GM21529 (cell line): ENCODE measurements at regions not wholly inside any gene's neighbourhood (a gene's known extent, or its start where the extent isn't known, plus 50 kb on each side); places are given as distances from the start of the nearest gene placed in this dataset.

Experiments
- ATAC-seq: cut with Tn5 transposase; IDR thresholded peaks from one replicate; pipeline ENCODE4 v1.9.1; 2021; ENCODE audit not compliant: unreplicated experiment

DNA sequence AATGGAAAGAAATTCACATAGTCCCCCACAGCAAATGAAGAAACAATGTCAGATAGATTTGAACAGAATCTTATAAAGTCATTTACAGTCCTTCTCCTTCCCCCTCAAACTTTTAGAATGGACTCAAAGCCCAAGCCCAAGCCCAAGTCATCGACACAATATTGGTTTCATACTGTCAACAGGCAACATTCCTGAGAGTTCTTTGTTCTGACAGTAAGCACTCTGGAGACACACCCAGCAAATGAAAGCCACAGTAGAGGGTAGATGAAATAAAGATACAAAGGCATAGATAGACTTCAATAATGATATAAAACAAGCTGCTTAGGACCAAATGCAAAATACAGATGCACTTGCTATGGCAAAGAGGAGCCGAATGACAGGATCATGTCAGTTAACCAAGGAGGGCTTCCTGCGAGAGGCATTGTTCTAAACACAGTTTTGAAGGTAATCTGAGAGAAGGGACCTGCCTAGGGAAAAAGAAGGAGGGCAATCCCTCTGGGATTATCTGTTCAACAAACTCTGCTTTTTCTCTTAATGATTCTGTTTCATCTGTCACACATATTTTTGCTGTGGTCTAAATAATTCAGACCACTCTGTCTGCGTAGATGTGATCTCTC, 97.1 kb upstream of the MAP4K3 start:
- no peak for ATAC-seq

DNA sequence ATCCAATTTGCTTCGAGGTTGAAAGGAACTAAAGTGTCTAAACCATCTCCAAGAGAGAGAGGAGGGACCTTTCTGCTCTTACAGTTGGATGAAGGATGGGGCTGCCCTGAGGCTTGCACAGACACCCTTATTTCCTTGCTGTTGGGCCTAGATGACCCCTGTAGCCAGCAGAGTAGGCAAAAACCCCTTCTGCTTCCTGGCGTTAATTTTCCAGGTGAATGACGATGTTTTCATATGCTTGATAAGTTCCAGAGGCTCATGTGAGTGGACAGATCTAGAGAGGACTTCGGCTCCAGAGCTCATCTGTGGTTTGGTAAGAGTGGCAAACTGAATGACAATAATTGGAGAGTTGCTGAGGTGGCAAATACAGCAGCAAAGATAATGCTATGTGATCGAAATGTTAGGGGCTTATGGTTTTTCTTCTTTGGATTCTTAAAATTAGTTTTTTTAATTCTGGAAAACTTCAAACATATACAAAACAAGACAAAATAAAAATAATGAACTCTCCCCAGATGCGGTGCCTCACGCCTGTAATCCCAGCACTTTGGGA, 98.6 kb upstream of the MAP4K3 start:
- ATAC-seq = no peak

DNA sequence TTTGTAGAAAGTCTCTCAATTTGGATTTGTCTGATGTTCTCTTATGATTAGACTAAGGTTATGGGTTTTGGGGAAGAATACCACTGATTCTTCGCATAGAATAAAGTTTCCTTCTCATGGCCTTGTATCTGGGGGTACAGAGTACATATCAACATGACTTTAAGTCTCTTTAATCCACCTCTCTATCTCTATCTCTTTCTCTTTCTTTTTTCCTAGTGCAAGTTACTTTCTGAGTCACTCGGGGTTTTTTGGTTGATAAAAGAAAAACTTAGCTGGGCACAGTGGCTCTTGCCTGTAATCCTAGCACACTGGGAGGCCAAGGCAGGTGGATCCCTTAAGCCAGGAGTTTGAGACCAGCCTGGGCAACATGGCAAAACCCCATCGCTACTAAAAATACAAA, 100.1 kb upstream of the MAP4K3 start:
- ATAC-seq = no peak

DNA sequence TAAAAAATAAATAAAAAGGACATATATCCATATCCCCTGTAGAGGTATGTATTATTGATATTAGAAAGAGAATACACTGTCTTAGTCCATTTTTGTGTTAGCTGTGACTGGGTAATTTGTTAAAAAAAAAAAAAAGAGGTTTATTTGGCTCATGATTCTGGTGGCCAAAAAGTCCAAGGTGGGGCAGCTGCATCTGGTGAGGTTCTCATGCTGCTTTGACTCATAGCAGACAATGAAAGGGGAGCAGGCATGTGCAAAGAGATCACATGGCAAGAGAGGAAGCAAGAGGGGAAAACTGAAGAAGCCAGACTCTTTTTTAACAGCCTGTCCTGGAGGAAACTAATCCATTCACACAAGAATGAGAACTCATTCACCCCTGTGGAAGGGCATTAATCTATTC, 101.6 kb upstream of the MAP4K3 start:
- no peak for ATAC-seq

DNA sequence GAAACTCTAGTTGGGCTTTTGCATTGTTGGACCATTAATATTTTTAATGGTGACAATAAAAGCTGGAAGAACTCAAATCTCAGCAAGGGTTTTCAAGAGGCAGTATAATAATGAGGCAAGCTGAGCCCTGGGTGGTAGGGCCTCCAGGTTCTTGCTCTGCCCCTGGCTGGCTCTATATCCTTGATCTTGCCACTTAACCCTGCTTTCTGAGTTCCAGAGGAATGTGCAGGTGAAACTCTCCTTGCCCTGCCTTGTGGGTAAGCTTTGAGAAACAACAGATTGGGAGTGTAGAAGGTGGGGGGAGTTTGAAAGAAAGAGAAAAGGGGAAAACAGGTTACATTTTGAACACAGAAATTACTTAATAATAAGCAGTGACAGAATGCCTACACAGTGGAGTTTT, 103.3 kb upstream of the MAP4K3 start:
- no peak for ATAC-seq

DNA sequence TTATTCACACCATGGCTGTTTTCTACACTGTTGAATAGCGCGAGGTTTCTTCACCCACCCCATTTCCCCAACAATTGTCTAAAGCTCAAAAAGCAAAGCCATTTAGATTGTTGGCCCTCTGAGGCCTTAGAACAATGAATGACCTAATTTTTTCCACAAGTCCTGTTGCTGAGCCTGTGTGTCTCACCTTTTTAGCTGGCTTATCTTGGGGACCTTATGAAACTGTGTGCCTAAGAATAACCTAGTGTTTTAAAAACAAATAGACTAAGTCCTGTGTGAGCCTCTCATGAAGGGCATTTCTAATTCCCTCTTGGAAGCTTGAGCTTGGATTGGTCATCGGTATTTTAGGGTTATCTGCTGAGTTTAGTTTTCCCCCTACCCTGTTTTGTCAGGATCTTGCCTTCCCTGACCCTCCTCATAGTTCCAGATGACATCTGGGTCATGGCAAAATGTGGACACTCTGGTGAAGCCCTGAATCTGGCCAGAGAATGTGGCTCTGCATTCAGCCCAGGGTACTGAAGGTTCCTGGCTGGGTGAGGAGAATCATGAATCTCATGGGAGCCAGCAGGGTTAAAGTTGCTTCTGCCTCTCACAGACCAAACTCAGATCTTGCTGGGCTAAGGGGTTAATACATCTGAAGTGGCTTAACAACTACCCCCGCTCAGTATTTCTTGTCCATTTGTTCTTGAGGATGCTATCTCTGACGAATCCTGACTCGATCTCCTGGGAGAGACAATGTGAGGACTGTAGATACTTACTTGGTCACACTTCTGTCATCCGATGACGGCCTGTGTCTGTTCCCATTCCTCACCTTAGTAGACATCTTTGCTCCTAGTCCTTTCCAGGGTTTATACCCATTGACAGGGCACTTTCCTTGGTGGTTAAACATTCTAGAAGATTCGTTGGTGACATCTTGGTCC, 104.2 kb upstream of the MAP4K3 start:
- ATAC-seq = no peak

DNA sequence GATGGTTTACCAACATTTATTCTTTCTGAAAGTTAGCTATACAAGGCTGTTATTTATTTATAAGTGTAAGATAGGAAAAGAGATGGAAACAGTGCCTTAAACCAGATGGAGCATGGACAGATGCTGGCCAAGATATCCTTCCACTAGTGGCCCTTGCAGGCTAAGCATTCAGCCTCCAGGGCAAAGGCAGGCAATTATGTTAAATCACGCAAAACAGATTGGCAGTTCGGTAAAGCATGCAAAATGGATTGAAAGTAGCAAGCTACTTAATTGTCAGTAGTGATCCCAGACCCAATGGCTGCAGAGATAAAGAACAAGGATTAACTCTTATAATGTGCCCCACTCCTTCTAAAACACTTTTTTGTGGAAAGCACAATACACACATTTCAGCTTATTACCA, 105.4 kb upstream of the MAP4K3 start:
- ATAC-seq = no peak

DNA sequence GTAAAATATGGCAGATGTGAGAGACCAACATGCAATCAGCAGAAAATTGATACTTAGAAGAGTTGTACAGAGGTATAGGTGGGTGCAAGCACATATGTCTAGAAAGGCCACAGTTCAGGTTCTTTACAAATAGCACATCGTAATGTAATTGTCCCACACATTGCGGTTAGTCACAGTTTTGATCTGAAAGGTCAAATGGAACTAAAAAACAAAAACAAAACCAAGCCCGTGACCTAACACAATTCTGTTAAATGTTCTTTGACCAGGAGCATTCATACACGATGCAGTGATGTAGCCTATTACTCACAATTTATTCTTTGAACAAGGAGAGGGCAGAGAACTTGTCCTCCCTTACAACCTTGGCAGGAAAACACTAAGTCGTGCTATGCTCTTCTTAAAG, 108.9 kb upstream of the MAP4K3 start:
- ATAC-seq = no peak

DNA sequence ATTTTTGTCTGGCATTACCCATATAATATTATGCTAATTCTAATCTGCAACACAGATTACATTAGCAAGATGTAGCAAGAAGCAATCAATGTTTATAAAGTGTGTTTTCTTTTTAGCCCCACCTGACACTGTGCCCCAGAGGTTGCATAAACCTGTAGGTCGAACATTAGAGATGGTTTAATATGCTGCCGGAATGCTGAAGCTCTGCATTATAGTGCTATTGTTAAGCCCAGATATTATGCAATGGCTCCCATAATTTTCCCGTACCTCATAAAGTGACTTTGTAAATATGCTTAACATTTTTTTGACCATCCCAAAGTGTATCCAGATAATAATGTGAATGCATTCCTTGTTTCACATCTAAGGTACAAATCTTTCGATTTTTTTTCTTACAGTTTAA, 109.3 kb upstream of the MAP4K3 start:
- no peak for ATAC-seq

DNA sequence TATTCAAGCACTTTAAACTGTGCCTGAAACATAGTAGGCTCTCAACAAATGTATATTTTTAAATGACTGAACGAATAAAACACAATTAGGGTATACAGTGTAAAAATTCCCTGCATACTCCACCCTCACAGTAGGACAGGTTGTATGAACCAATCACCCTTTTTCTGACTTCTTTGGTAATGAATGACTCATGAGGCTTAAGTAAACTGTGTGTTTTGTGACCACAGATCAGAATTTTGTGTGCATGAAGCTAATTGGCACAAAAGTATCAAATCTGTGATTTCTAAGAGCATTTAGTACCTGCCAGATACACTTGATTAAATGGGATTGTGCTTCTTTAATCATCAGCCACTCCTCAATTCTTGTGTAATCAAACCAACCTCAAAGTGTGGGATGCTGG, 109.9 kb upstream of the MAP4K3 start:
- ATAC-seq = no peak

DNA sequence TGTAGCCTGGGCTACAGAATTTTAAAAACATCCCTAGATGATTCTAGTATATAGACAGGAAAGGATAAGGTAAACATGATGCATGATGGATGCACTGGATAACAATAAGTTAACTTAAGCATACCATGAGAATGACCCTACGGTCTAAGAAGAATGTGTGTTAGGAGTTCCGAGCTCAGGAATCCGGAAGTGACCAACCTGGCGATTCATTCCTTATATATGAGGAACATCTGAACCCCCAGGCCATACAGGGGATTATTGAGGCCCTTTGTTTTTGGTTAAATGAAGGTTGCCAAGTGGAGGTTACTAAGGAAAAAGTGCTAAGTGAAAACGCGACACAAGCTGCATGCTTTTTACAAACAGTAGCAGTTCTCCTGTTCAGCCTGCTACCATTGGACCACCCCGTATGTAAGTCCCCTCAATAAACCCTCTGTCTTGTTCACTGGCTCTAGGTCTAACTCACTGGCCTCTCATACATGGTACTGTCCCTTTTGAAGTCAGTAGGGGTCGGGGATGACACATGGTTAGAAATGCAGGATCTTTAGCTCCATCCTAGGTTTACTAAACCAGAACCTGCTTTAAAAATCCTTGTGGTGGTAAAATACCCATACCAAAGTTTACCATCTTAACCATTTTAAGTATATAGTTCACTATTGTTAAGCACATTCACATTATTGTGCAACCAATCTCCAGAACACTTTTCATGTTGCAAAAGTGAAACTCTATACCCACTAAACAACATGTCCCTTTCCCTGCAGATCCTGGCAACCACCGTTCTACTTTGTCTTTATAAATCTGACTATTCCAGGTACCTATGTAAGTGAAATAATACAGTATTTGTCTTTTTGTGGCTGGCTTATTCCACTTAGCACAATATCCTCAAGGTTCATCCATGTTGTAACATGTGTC, 111.0 kb upstream of the MAP4K3 start:
- ATAC-seq = no peak

DNA sequence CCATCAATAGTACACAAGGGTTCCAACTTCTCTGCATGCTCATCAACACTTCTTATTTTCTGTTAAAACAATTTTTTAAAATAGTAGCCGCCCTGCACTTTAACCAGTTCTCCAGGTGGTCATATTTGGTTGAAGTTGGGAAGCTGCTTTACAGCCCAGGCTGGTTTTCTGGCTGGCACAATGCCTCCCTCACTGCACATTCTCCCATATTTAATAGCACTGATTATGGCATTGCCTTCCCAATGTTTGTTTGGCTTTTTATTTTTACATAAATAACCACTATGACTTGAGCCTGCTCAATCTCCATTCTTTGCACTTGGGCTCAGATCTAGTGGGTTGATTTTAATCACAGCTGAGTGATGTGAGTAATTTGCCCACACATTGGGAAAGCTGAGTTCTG, 111.9 kb upstream of the MAP4K3 start:
- ATAC-seq = no peak

DNA sequence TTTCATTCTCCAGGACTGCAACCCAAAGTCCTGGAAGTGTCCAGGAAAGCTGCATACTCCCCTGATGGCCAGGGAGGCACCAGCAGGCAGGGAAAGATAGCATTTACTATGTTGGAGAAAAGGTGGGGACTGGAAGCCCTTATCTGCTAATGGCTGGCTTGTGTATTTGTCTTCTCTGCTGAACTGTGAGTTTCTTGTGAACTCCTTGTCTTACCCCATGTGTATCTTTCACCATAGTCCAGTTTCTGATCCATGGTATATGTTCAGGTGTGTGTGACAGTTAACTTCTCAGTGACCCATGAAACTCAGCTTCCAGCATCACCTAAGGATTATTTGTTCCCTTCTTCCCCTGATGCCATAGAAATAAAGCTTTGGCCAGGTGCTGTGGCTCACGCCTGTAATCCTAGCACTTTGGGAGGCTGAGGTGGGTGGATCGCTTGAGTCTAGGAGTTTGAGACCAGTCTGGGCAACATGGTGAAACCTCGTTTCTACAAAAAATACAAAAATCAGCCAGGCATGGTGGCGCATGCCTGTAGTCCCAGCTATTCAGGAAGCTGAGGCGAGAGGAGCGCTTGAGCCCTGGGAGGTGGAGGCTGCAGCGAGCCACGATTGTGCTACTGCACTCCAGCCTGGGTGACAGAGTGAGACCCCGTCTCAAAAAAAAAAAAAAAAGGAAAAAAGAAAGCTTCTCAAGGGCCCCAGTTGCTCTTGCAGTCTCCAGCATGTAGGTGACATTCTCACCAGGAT, 112.8 kb upstream of the MAP4K3 start:
- no peak for ATAC-seq

DNA sequence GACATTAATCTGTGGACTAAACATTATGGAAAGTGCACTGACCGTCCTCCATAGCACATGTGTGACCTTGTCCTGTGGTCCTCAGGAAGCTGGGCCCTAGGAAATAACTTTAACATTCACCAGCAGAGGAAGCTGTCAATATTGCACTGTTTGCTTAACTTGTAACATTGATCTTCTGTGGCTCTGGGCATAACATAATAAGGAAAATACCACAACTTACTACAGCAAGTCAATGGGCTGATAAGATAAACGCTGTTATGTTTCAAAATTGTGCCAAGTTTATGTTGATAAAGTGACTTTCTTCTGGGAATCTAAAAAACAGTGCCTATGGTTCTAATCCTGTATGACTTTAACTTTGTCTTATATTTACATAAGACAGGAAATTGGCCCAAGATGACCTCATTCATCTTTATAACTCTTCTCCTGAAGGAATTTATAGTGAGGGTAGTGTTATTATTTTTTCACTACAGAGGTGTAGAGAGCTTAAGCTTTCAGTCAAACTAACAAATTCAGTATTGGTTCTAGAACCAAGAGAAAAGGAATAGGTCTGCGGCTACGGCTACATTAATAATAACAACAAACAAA, 113.7 kb upstream of the MAP4K3 start:
- ATAC-seq = no peak

DNA sequence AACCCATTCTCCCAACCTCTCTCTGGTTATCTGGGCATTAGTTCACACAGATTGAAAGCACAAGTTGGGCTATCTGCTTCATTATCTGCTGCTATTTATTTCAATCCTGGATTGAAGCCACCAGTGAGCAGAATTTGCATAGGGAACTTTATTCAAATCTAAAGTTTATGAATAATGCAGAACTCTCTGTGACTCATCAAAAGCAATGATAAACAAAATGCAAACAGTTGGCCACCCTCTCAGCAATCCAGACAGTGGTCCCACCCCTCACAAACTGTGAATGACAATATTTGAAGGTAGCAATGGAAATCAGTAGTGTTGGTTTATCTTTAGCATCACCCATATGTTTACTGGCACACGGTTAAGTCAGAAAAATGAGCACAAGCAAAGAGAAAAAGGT, 106.8 kb upstream of the TMEM178A start:
- no peak for ATAC-seq

DNA sequence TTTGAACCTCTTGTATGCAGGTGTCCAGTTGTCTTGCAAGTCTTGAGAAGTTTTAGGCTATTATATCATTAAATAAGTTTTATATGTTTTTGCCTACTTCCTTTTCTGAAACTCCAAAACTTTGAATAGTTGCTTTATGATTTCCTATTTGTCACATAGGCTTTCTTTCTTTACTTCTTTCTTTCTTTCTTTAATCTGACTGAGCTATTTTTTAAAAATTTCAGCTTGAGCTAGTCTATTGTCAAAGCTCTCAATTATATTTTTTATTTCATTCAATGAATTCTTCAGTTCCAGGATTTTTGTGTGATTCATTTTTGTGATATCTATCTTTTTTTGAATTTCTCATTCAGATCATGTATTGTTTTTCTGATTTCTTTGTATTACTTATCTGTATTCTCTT, 102.1 kb upstream of the TMEM178A start:
- ATAC-seq = no peak

DNA sequence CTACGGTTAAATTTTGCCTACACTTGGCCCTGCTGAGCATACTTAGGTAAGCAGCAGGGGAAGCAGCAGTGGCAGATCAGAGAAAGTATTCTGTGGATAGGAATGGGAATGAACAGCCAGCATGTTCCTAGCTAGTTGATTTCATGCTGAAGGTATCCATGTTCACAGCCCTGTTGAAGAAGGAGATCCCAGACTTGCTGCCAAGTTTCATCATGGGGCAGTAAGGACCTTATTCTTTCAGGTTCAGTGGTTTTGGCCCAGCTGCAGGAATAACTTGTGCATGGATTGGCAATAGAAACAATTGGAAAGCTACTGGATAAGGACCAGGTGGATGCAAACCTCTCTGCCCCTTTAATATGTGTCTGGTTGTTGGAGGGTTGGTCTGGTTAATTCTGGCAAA, 98.2 kb upstream of the TMEM178A start:
- ATAC-seq = no peak

DNA sequence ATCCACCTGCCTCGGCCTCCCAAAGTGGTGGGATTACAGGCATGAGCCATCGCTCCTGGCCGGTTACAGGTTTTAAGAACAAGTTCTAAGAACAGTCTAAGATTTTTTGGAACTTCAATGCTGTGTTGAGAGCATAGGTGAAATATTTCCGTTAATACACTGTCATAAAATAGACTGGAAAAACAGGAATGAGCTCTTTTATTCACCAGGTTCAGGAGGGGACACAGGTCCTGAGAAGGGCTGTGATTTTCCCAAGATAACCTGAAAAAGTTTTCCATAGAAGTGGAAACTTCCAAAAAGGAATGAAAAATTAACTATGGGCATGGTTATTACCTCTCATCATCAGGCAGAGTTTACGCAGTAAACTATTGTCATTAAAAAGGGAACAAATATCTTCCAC, 97.6 kb upstream of the TMEM178A start:
- no peak for ATAC-seq

DNA sequence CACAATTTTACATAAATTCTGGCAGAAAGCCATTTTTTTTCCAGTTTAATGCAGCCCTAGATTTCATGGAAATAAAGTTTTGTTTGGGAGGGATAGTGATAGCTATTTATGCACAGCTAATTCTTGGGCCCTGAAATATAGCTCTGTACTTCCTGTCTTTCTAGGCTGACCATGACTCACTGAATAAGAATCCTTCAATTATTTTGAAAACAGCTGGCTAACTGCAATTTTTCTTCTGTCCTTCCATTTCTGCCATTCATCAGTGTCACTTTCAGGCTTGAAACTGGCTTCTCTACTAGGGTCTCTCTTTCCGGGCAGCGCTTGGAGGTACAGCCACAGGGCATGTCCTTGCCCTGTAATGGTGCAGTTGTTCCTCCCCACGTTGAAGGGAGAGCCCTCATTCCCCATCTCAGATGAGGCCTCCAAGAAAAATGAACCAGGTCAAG, 97.1 kb upstream of the TMEM178A start:
- no peak for ATAC-seq

DNA sequence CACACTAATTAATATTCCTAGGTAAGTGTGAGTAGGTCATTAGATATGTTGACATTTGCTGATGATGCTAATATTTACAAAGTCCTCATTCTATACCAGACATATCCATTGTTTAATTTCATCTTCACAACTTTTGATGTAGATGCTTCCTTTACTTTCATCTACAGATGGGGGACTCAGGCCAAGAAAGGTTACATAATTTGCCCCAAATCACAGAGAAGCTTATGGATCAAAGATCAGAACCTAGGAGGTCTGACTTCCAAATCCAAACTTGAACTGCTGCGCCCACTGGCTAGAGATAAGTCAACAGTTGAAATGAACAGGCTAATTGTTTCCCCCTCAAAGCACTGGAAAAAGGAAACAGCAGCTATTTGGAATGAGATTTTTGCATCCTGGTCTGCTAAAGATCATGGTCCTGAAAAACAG, 95.6 kb upstream of the TMEM178A start:
- no peak for ATAC-seq
